Endothelial cell of umbilical vein (primary cell): ENCODE measurements at regions not wholly inside any gene's neighbourhood (a gene's known extent, or its start where the extent isn't known, plus 50 kb on each side); places are given as distances from the start of the nearest gene placed in this dataset.
"Not testable (repeated sequence)": the region's sequence is repeated elsewhere in the genome, so short reads cannot be mapped to it uniquely, and the experiment has no call there.

Experiments used
- BruUV-seq: library from RNA; stranded (reverse); fragments of 400-500 nt; replicated peaks from 2 replicates; lab custom pipeline; 2021; lab: Mats Ljungman, UMichigan
- CTCF ChIA-PET: fragments of 300-600, 350-600 bp; sonication (Branson Sonifier 250); formaldehyde crosslinking; loops from one replicate; lab custom pipeline; 2021; ENCODE audit warnings: antibody characterized with exemption, inconsistent platforms; lab: Charles Lee
- POLR2A ChIA-PET: fragments of 300-600, 350-600 bp; sonication (Branson Sonifier 250); formaldehyde crosslinking; loops from one replicate; lab custom pipeline; 2021; ENCODE audit warnings: antibody characterized with exemption, inconsistent platforms; lab: Charles Lee
- DNase-seq: peaks from one replicate; pipeline ENCODE4 v3.0.0-alpha.2; 2011; ENCODE audit warnings: low read depth, low spot score
- FAIRE-seq: peaks from 2 replicates; lab custom pipeline; 2011; peaks lifted over from hg19 to GRCh38; lab: Jason Lieb, UNC
- H2AFZ ChIP-seq: 2 replicates; pipeline ENCODE4 v1.6.0; 2012; ENCODE audit warnings: low read depth, low read length, control low read depth, inconsistent platforms
- H3K27ac ChIP-seq: 2 replicates; pipeline ENCODE4 v1.5.1; 2011; ENCODE audit warnings: low read depth, mild to moderate bottlenecking, control low read depth, low read length, moderate library complexity; ENCODE audit not compliant: insufficient read depth
- H3K27me3 ChIP-seq, 2 experiments: 2 replicates each; pipeline versions ENCODE4 v1.6.0 to v1.6.1; 2011; ENCODE audit warnings: low read length in 2 of 2, mixed read lengths in 1 of 2; ENCODE audit not compliant: control insufficient read depth in 2 of 2, insufficient read depth in 2 of 2
- H3K36me3 ChIP-seq, 2 experiments: 2 replicates in 1 of 2; 3 replicates in 1 of 2; pipeline ENCODE4 v1.5.1; 2011; ENCODE audit warnings: low read length in 2 of 2, mild to moderate bottlenecking in 1 of 2, moderate library complexity in 1 of 2; ENCODE audit not compliant: control insufficient read depth in 2 of 2, insufficient read depth in 2 of 2; ENCODE audit errors: extremely low read depth in 1 of 2
- H3K4me1 ChIP-seq: 3 replicates; pipeline ENCODE4 v1.5.1; 2011; ENCODE audit warnings: mild to moderate bottlenecking, low read length; ENCODE audit not compliant: control insufficient read depth, insufficient read depth; ENCODE audit errors: extremely low read depth
- H3K4me2 ChIP-seq: 2 replicates; pipeline ENCODE4 v1.6.1; 2011; ENCODE audit warnings: low read length, control low read depth, mixed read lengths; ENCODE audit not compliant: insufficient read depth
- H3K4me3 ChIP-seq, 3 experiments: fragments of 200-600 bp in 1 of 3; sonication (generic), shearing (Covaris generic) in 1 of 3; replicated peaks in 1 of 3; 2 replicates each; pipeline ENCODE4 v1.5.1; 2011 to 2016; ENCODE audit warnings: control low read depth in 3 of 3, low read length in 3 of 3, mild to moderate bottlenecking in 2 of 3, inconsistent platforms in 1 of 3, low read depth in 1 of 3, moderate library complexity in 1 of 3; ENCODE audit not compliant: insufficient read depth in 1 of 3
- H3K79me2 ChIP-seq: 2 replicates; pipeline ENCODE4 v1.6.0; 2012; ENCODE audit warnings: low read length, inconsistent platforms; ENCODE audit not compliant: control insufficient read depth, insufficient read depth
- H3K9ac ChIP-seq: replicated peaks from 2 replicates; pipeline ENCODE3; 2011; ENCODE audit warnings: low read length, control low read depth; ENCODE audit not compliant: insufficient read depth; ENCODE audit errors: extremely low read depth
- H3K9me1 ChIP-seq: replicated peaks from 3 replicates; pipeline ENCODE4 v1.6.0; 2011; ENCODE audit warnings: mild to moderate bottlenecking, low read length; ENCODE audit not compliant: control insufficient read depth, insufficient read depth; ENCODE audit errors: extremely low read depth
- H3K9me3 ChIP-seq: replicated peaks from 2 replicates; pipeline ENCODE4 v1.5.1; 2012; ENCODE audit warnings: low read length, inconsistent platforms; ENCODE audit not compliant: control insufficient read depth, insufficient read depth
- H4K20me1 ChIP-seq: replicated peaks from 2 replicates; pipeline ENCODE3; 2011; ENCODE audit warnings: mild to moderate bottlenecking, low read length; ENCODE audit not compliant: control insufficient read depth, insufficient read depth; ENCODE audit errors: extremely low read depth
- dilution Hi-C: fragments of 300-500 bp; cut with MboI; formaldehyde crosslinking; loops from one replicate; pipeline ENCODE4 v1.15.0; 2019; ENCODE audit warnings: low sequenced_read_pairs; ENCODE audit not compliant: extremely low pct_ligation_motif_present
- intact Hi-C: fragments of 100-400 bp; cut with micrococcal nuclease; formaldehyde crosslinking; loops from one replicate; pipeline ENCODE4 v1.10.0; 2022

DNA sequence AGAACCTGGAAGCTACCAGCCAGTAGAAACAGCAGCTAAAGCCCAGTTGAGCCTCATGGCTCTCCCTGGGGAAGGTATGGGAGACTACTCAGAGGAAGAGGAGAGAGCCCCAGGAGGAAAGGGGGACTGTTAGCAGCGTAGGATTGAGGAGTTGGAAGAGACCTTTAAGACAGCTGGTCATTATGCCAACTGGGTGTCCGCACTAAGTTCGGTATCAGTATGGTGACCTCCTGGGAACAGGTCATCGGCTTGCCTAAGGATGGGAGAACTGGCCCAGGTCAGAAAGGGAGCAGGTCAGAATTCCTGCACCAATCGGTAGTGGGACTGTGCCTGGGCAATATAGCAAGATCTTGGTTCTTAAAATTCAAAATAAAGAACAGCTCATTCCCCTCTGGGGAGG is 158.4 kb downstream of the GOLGA6L4 start:
- H3K27ac ChIP-seq, H2AFZ ChIP-seq, dilution Hi-C loops, DNase-seq, H3K79me2 ChIP-seq, H3K9me3 ChIP-seq, intact Hi-C loops, H3K4me1 ChIP-seq, H3K9ac ChIP-seq, H3K36me3 ChIP-seq, H4K20me1 ChIP-seq, CTCF ChIA-PET, H3K9me1 ChIP-seq, BruUV-seq, H3K4me2 ChIP-seq, H3K27me3 ChIP-seq, FAIRE-seq, POLR2A ChIA-PET, H3K4me3 ChIP-seq: not testable (repeated sequence)

DNA sequence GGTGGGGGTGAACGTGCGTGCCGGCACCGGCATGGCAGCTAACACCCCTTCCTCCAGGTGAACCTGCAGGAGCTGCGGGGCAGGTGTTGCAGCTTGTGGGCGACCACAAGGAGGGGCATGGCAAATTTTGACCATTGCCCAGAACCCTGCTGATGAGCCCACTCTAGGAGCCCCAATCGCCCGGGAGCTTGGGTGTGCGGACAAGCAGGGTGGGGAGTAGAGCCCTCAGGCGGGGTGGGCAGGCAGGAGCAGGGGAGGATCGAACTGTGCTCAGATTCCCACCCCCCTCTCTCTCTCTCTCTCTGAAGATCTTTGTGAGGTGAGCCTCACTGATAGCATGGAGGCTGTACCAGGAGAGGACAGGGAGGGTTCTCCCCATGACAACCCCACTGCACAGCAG is 159.8 kb downstream of the GOLGA6L4 start:
- H3K9ac ChIP-seq, dilution Hi-C loops, intact Hi-C loops, H3K27ac ChIP-seq, FAIRE-seq, H3K9me1 ChIP-seq, H4K20me1 ChIP-seq, H3K36me3 ChIP-seq, POLR2A ChIA-PET, BruUV-seq, H3K27me3 ChIP-seq, DNase-seq, H3K4me2 ChIP-seq, H2AFZ ChIP-seq, H3K4me1 ChIP-seq, CTCF ChIA-PET, H3K4me3 ChIP-seq, H3K9me3 ChIP-seq, H3K79me2 ChIP-seq: not testable (repeated sequence)

DNA sequence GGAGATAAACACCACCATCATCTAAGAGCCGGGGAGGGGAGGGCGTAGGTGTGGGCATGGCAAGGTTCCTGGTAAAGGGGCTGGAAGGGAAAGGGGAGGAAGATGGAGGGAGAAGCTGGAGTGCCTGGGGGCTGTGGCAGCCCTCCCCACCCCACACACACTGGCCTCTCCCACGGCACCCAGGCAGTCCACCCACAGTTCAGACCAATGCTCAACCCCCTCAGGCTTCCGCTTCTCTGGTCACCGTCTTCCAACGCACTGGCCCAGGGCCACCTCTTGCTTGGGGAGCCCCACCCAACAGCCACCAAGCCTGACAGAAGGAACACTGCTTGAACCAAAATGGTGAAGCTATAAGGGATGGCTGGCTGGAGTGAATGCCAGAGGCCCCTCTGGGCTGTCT is 160.3 kb downstream of the GOLGA6L4 start:
- H2AFZ ChIP-seq, H3K27me3 ChIP-seq, H3K4me3 ChIP-seq, H3K79me2 ChIP-seq, H3K9me3 ChIP-seq, FAIRE-seq, dilution Hi-C loops, BruUV-seq, H3K27ac ChIP-seq, H3K9ac ChIP-seq, H3K4me2 ChIP-seq, POLR2A ChIA-PET, H3K4me1 ChIP-seq, H4K20me1 ChIP-seq, DNase-seq, CTCF ChIA-PET, H3K9me1 ChIP-seq, H3K36me3 ChIP-seq, intact Hi-C loops: not testable (repeated sequence)

DNA sequence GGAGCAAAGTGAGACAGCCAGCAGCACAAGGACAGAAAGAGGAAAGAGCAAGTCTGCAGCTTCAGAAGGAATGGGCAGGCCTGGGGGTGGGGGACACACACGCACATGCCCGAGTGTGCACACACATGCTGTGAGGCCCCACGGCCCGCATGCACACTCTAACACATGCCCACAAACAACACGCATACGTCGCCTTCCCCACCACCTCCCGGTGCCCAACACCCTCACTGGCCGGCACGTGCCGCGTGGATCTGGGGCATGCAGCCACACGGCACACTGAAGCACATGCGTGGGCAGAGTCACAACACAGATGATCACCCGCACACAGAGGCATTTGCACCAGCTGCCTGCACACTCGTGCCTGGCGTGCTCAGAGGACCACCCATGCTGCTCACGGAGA is 161.5 kb downstream of the GOLGA6L4 start:
- H3K9ac ChIP-seq, H3K4me3 ChIP-seq, H3K9me3 ChIP-seq, DNase-seq, CTCF ChIA-PET, H3K27me3 ChIP-seq, FAIRE-seq, H3K4me1 ChIP-seq, H3K36me3 ChIP-seq, H2AFZ ChIP-seq, H4K20me1 ChIP-seq, BruUV-seq, POLR2A ChIA-PET, H3K4me2 ChIP-seq, H3K27ac ChIP-seq, H3K79me2 ChIP-seq, H3K9me1 ChIP-seq, intact Hi-C loops, dilution Hi-C loops: not testable (repeated sequence)
